Vagina (tissue), 2 donors: ENCODE measurements at regions not wholly inside any gene's neighbourhood (a gene's known extent, or its start where the extent isn't known, plus 50 kb on each side); places are given as distances from the start of the nearest gene placed in this dataset.

ENCODE experiments used
- CTCF ChIP-seq, 3 experiments: fragments of 450-650 bp in 2 of 3; fragments of 200-600 bp in 1 of 3; sonication (generic) in 1 of 3; IDR thresholded peaks; one replicate each; pipeline ENCODE4 v1.5.1; 2017 to 2019; ENCODE audit warnings: antibody characterized with exemption in 3 of 3, mild to moderate bottlenecking in 2 of 3, moderate library complexity in 2 of 3
- POLR2A ChIP-seq, 2 donors: fragments of 450-650 bp; IDR thresholded peaks; one replicate each; pipeline ENCODE4 v1.6.1; 2017; ENCODE audit warnings: antibody characterized with exemption in 2 of 2, mild to moderate bottlenecking in 2 of 2, moderate library complexity in 2 of 2
- POLR2AphosphoS5 ChIP-seq, 2 donors: sonication (generic); formaldehyde crosslinking; IDR thresholded peaks; one replicate each; pipeline ENCODE4 v1.9.0; 2017; ENCODE audit warnings: antibody characterized with exemption in 2 of 2, mild to moderate bottlenecking in 2 of 2, low read depth in 1 of 2; ENCODE audit not compliant: insufficient read depth in 1 of 2

- no peak for TF ChIP-seq CTCF (IDR thresholded peaks at IDR 0.05)
- TF ChIP-seq POLR2A (IDR thresholded peaks at IDR 0.05) = no peak
- no peak for TF ChIP-seq POLR2AphosphoS5 (IDR thresholded peaks at IDR 0.05; ENCODE audit: insufficient read depth in 1 of 2, low read depth in 1 of 2)
Observed at GRCh38 chr2:215849771-215850170, 163.6 kb downstream of the MREG start.
